GM21717 (cell line): ENCODE measurements at regions not wholly inside any gene's neighbourhood (a gene's known extent, or its start where the extent isn't known, plus 50 kb on each side); places are given as distances from the start of the nearest gene placed in this dataset.
"Not testable (repeated sequence)": the region's sequence is repeated elsewhere in the genome, so short reads cannot be mapped to it uniquely, and the experiment has no call there.

ENCODE experiments used
- ATAC-seq: cut with Tn5 transposase; IDR thresholded peaks from one replicate; pipeline ENCODE4 v1.9.1; 2021; ENCODE audit warnings: mild to moderate bottlenecking, moderate library complexity; ENCODE audit not compliant: unreplicated experiment

DNA sequence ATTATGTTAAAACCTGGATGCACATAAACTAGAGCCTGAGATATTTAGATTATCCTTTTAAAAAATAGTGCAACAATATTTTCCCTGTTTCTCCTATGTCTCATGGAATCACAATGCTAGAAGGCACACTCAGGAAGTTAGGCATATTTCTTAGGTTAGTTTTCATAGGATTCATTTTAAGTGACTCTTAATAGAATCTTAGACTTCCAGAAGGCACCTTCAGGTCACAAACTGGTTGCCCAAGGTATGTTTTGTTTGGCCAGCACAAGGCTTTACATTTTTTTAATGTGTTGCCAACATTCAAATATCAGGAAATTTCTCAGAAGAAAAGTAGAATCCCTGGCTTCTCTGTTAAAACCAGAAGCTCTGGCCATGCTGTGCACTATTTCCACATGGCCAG lies 129.3 kb downstream of the LNPK start:
- ATAC-seq, result no peak

DNA sequence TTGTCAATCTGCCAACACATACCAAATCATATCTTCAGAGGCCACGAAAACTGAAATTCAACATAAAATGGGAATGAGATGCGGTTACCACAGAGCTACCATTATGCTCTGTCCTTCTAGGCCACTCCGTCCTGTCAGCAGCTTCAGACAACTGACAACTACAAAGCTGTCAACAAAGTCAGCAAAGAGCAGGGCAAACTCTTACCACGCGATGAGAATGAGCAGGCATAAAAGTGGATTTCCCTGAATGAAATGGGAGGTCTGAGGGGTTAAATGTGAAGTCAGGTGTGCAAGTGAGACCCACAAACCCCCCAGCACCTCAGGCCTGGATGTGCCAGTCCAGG lies 130.1 kb downstream of the LNPK start:
- ATAC-seq, result no peak

GRCh38 chr2:175871331-175872004 lies 130.6 kb downstream of the LNPK start:
- no peak for ATAC-seq

DNA sequence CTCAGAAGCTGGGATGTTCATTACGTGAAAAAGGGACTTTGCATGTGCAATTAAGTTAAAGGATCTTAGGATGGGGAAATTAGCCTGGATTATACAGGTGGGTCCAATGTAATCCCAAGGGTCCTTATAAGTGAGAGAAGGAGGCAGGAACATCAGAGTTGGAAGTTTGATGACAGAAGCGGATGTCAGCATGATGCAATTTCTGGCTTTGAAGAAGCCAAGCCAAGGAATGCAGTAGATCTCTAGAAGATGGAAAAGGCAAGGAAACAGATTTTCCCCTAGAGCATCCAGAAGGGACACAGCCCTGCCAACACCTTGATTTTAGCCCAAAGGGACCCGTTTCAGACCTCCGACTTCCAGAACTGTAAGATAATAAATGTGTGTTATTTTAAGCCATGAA lies 136.4 kb downstream of the LNPK start:
- no peak for ATAC-seq

DNA sequence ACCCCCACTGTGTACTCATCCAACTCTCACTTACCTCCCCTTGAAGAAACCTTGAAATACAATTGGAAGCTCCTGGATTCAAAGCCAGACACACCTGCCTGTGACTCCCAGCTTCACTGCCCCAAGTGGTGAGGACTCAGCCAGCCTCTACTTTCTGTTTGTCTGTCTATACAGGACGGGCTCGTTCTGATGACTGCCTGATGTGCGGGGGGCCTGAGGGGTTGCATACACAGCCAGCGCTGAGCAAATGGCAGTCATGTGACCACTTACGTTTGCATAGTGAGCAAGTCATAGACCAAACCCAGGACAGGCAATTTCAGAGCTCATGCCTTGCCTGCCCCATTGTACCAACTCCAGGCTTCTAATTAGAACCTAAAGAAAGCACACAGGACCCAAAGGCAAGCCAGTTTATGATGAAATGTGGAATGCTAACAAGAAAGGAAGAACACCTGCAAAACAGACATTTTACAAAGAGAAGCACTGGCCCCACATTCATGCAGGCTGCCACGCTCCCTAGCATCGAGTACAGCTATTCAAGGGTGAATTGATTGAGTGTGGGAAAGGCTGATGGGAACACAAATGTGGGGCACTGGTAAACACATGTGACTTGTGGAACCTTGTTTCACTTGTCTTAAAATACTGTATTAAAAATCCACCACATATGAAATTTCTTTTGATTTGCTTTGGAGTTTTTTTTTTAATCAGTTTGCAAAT lies 137.8 kb downstream of the LNPK start:
- ATAC-seq, result no peak

- no peak for ATAC-seq
These were observed 140.1 kb downstream of the LNPK start for GRCh38 chr2:175861958-175862357.

GRCh38 chr2:175855794-175856453 lies 146.1 kb downstream of the LNPK start:
- ATAC-seq, result no peak

DNA sequence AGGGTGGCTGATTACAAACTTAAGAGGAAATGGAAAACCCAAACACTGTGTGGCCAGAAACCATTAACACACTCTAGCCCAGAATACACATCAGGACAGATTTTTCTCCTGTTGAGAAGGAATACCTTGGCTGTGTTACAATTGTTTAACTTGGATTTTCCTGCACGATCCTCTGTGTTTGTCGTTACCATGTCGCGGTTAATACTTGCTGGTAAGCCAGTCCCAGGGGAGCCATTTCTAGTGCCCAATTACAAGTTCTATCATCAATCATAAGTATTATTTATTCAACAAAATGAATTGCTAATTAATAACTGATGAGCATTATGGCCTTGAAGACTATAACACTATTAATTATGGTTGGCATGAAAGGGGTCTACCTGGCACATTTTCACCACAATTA lies 146.8 kb downstream of the LNPK start:
- no peak for ATAC-seq

DNA sequence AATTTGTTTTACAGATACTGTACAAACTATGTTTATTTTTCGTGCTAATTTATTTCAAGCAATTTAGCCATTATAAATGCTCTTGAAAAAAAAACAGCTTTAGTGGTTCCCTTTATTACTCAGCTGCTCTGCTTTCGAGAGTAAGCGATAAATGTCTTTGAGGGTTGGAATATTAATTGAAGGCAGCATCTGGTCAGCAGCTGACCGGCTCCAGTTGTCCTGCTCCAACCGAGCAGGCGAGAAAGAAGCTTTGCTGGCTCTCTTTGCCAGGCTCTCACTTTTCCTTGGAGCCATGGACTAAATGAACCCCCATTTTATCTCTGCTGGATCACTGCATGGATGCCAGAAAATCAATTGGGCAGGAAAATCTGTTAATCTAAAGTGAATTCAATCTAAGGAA lies 147.4 kb downstream of the LNPK start:
- no peak for ATAC-seq

DNA sequence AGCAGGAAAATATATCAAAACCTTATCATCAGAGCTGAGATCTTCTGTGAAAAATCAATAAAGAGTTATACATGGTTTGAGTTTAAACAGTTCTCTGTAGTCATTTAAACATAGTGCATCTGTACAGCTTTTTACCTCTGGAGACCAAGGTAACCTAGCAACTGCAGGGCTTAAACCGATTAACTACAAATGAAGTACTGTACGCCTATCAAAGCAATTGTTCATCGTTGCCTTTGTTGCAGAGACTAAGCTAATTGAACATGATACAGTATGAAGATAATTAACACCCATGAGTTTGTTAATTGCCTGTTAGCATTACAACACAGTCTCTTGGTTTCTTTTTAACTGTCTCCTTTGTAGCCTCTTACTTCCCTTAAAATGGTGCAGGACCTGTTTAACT lies 147.9 kb downstream of the LNPK start:
- ATAC-seq, result no peak

DNA sequence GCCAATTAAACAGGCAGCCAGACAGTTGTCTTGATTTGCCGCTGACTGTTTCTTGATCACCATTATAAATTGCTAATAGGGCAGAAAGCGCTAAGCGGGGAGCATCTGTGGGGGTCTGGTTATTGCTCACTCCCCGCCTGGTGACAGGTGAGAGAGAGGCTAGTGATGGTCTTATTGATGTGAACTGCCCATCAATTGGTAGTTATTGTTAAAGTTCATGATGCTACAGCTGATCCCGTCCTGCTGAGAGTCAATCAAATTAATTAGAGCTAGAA lies 148.5 kb downstream of the LNPK start:
- no peak for ATAC-seq

DNA sequence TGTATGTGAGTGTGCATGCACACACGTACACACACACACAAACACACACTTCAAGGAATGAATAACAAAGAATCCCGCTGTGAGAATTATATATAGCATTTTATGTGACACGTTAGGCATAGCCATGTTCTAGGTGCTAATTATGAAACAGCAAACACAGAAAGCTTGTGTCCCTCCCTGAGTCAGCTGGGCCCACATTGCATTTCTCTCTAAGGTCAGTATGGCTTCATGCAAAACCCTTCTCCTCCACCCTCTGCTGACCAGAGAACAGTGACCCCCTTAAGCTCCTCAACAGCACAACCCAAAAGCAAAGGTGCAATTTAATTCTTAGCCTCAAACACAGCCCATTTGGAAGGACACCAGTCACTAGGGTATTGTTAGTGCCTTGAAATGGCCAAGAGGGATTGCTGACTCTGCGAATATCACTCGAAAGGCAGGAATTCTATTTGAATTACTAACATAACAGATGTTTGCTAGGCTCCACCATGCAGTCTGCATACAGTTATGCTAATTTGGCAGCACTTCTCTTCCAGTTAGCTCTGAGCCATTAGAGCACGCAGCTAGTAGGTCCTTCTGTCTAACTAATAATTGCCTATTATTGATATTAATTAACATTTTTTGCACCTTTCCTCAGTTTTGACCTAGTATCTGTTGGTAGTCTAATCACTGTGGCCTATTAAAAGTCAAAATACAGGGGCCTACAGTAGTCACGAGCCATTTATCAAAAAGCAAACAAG lies 149.0 kb downstream of the LNPK start:
- no peak for ATAC-seq

DNA sequence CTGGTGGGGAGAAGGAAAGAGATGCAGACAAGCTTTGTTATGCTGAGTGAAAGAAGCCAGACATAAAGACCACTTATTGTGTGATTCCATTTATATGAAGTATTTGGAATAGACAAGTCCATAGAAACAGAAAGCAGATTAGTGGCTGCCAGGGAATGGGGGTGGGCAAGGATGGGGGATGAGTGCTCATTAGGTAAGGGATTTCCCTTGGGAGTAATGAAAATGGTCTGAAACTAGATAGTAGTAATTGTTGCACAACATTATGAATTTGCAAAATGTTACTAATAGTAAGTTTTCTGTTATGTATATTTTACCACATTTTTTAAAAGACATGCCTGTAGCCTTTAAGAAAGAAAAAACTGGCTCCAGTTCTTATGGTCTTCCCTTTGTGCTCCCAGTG lies 154.9 kb downstream of the LNPK start:
- ATAC-seq, result no peak

GRCh38 chr2:175844169-175844568 lies 157.9 kb downstream of the LNPK start:
- ATAC-seq, result no peak

- no peak for ATAC-seq
These were observed 158.4 kb downstream of the LNPK start for GRCh38 chr2:175843625-175844024.

- ATAC-seq, result no peak
These were observed 159.1 kb downstream of the LNPK start for GRCh38 chr2:175842996-175843395.

- not testable (repeated sequence) for ATAC-seq
These were observed 161.3 kb downstream of the LNPK start for GRCh38 chr2:175840765-175841164.

DNA sequence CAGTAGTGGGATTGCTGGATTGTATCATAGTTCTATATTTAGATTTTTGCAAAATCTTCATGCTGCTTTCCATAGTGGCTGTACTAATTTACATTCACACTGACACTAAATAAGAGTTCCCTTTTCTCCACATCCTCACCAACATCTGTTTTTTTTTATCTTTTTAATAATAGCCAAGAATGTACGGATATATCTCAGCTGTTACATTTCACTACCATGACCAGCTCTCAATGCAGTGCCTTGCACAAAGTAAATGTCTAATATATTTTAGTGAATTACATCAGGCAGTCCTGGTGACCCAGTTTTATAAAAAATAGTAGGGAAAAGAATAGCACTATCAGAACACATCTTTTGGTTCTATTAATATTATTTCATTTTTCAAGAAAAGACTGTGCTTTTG lies 161.8 kb downstream of the LNPK start:
- ATAC-seq, result no peak

DNA sequence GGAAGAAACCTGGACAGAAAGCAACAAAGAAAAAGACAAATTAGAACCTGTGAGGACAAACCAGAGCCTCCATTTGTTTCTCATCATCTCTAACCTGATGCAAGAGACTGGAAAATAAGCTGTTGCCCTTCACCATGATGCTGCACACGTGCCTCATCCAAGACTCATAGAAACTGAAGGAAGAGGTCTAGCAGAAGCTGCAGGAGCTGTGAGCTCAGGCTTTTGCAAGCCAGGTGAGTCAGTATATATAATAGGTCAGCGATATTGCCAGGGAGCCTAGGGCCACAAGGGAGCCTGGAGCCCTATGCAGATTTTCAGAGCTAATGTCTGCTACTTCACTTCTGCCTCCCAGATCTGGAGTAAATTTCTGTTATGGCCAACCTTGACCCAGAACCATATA lies 163.1 kb downstream of the LNPK start:
- no peak for ATAC-seq

DNA sequence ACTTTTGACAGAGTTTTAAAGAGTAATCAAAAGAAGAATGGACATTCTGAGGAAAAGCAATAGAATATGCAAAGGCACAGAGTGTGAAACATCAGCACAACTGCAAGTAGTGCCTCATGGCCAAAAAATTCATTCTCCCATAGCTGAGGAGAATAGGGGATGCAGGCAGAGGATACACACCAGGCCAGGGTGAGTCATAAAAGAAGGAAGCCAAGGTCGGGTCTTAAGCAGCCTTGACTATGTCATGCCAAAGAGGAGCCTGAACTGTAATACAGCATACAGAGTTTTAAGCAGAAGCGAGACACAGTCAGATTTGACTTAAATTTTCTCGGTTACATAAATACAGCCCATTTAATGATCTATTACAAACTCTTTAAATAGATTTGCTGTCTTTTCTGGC lies 165.0 kb downstream of the LNPK start:
- no peak for ATAC-seq

DNA sequence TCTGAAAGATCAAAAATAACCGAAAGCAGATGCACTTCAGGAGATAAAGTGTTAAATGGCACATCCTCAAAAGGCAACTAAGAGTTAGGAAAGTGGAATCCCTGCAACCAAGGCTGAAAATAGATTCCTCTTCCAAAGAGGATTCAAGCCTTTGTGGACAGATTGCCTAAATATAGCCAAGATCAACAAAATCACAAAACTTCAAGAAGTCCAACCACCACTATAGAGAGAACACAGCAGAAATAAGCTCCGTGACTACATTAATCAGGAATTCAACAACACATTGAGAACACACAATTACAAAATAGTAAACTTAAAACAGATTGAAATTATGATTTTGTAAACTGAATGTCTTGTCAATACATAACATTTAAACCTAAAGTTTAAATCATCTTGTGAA lies 165.7 kb downstream of the LNPK start:
- ATAC-seq, result no peak

DNA sequence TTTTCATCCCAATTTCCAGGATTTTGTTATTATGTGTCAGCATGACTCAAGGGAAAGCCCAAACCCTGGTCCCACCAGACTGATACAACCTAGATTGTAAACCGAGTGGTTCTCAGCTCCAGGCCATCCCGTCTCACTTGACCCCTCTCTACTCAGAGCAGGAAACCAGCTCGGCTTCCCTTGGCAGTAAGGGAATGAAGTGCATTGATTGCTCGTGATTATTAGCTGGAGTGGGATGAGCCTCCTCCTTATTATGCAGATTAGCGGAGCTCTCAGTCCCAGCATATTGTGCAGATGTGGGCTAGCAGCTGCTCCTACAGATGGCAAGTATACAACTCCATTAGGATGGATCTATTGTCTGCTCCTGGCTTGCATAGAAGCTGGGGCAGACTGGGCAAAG lies 167.6 kb downstream of the LNPK start:
- ATAC-seq, result no peak
